PC-3 (cell line): ENCODE measurements at regions not wholly inside any gene's neighbourhood (a gene's known extent, or its start where the extent isn't known, plus 50 kb on each side); places are given as distances from the start of the nearest gene placed in this dataset.

ENCODE experiments used
- EZH2 ChIP-seq: fragments of 300-600 bp; sonication (generic); IDR thresholded peaks from one replicate; pipeline ENCODE4 v1.6.1; 2017; ENCODE audit warnings: antibody characterized with exemption, mild to moderate bottlenecking, low read length; ENCODE audit not compliant: unreplicated experiment
- TF ChIP-seq, protein P1 (sequence below): fragments of 300-600 bp; sonication (generic); conservative IDR thresholded peaks from 2 replicates; pipeline ENCODE4 v1.5.1; 2017; ENCODE audit warnings: antibody characterized with exemption, low read depth, mild to moderate bottlenecking, low read length

DNA sequence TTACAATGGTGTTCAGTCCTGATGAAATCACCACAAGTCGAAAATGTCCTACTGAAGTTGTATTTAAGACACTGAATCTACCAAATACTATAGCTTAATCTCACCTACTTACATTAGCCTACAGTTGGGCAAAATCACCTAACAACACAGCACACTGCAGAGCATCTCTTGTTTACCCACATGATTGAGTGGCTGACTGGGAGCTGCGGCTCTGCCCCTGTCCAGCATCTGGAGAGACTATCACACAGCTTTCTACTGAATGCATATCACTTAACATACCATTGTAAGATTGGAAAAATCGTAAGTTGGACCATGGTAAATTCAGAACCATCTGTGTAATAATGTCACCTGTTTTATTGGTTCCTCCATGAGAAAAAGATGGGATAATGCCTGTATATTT lies 1083.2 kb upstream of the PCDH7 start:
- TF ChIP-seq, protein P1, sequence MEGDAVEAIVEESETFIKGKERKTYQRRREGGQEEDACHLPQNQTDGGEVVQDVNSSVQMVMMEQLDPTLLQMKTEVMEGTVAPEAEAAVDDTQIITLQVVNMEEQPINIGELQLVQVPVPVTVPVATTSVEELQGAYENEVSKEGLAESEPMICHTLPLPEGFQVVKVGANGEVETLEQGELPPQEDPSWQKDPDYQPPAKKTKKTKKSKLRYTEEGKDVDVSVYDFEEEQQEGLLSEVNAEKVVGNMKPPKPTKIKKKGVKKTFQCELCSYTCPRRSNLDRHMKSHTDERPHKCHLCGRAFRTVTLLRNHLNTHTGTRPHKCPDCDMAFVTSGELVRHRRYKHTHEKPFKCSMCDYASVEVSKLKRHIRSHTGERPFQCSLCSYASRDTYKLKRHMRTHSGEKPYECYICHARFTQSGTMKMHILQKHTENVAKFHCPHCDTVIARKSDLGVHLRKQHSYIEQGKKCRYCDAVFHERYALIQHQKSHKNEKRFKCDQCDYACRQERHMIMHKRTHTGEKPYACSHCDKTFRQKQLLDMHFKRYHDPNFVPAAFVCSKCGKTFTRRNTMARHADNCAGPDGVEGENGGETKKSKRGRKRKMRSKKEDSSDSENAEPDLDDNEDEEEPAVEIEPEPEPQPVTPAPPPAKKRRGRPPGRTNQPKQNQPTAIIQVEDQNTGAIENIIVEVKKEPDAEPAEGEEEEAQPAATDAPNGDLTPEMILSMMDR, result no peak
- TF ChIP-seq EZH2, result no peak
